ENCODE measurements at regions not wholly inside any gene's neighbourhood (a gene's known extent, or its start where the extent isn't known, plus 50 kb on each side); places are given as distances from the start of the nearest gene placed in this dataset.
"Not testable (repeated sequence)": the region's sequence is repeated elsewhere in the genome, so short reads cannot be mapped to it uniquely, and the experiment has no call there.

GRCh38 chr14:37851054-37851453 is 255.6 kb downstream of the TTC6 start:
- DNase-seq, result no peak

- no peak for DNase-seq
Measured at GRCh38 chr14:37855871-37856270, 260.4 kb downstream of the TTC6 start.

GRCh38 chr14:37857774-37858266 is 262.4 kb downstream of the TTC6 start:
- DNase-seq, result no peak

- DNase-seq, result no peak
Measured at GRCh38 chr14:37858733-37859132, 263.3 kb downstream of the TTC6 start.

- DNase-seq, result no peak
Measured at GRCh38 chr14:37859177-37859576, 263.7 kb downstream of the TTC6 start.

- DNase-seq, result no peak
Measured at GRCh38 chr14:37862263-37862662, 266.8 kb downstream of the TTC6 start.

GRCh38 chr14:37864128-37864527 is 268.7 kb downstream of the TTC6 start:
- DNase-seq, result no peak

- DNase-seq, result no peak
Measured at GRCh38 chr14:37864861-37865718, 269.7 kb downstream of the TTC6 start.

- DNase-seq, result no peak
Measured at GRCh38 chr14:37865719-37866549, 270.5 kb downstream of the TTC6 start.

- no peak for DNase-seq
Measured at GRCh38 chr14:37869633-37870032, 274.2 kb downstream of the TTC6 start.

- no peak for DNase-seq
Measured at GRCh38 chr14:37870170-37870569, 274.7 kb downstream of the TTC6 start.

GRCh38 chr14:37870632-37871346 is 275.4 kb downstream of the TTC6 start:
- peak in 1 of 2 experiments; percentile 12 for DNase-seq

GRCh38 chr14:37874065-37874428 is 278.6 kb downstream of the TTC6 start:
- not testable (repeated sequence) for DNase-seq

GRCh38 chr14:37874429-37875109 is 279.1 kb downstream of the TTC6 start:
- peak; percentile 81 to 82 for DNase-seq

GRCh38 chr14:37888234-37888633 is 292.8 kb downstream of the TTC6 start:
- no peak for DNase-seq

- DNase-seq, result peak; percentile 50 to 57
Measured at GRCh38 chr14:37889087-37889486, 293.7 kb downstream of the TTC6 start.

- no peak for DNase-seq
Measured at GRCh38 chr14:37890095-37890494, 294.7 kb downstream of the TTC6 start.

GRCh38 chr14:37891500-37891899 is 296.1 kb downstream of the TTC6 start:
- DNase-seq, result not testable (repeated sequence)

GRCh38 chr14:37894463-37894862 is 299.0 kb downstream of the TTC6 start:
- DNase-seq, result no peak

GRCh38 chr14:37899365-37899764 is 303.9 kb downstream of the TTC6 start:
- DNase-seq, result no peak

GRCh38 chr14:37900561-37900960 is 305.1 kb downstream of the TTC6 start:
- no peak for DNase-seq

GRCh38 chr14:37901978-37902377 is 305.7 kb upstream of the SSTR1 start:
- no peak for DNase-seq
